Ishikawa (cell line): ENCODE measurements at regions not wholly inside any gene's neighbourhood (a gene's known extent, or its start where the extent isn't known, plus 50 kb on each side); places are given as distances from the start of the nearest gene placed in this dataset.

ENCODE experiments used
- CEBPB ChIP-seq: IDR thresholded peaks from 2 replicates; pipeline ENCODE4 v1.6.1; 2012
- CREB1 ChIP-seq: IDR thresholded peaks from 2 replicates; pipeline ENCODE4 v1.6.1; 2012; ENCODE audit warnings: low read depth
- EGR1 ChIP-seq: IDR thresholded peaks from 2 replicates; pipeline ENCODE4 v1.6.1; 2012
- EP300 ChIP-seq: IDR thresholded peaks from 2 replicates; pipeline ENCODE4 v1.6.1; 2012; ENCODE audit warnings: borderline replicate concordance
- FOXM1 ChIP-seq: IDR thresholded peaks from 2 replicates; pipeline ENCODE4 v1.6.1; 2012; ENCODE audit warnings: low read depth, borderline replicate concordance
- MAX ChIP-seq: IDR thresholded peaks from 2 replicates; pipeline ENCODE4 v1.6.1; 2012
- NFIC ChIP-seq: IDR thresholded peaks from 2 replicates; pipeline ENCODE4 v1.6.1; 2012
- RAD21 ChIP-seq: IDR thresholded peaks from 2 replicates; pipeline ENCODE4 v1.6.1; 2012; ENCODE audit warnings: low read depth
- REST ChIP-seq: IDR thresholded peaks from 2 replicates; pipeline ENCODE4 v1.6.1; 2012; ENCODE audit warnings: low read depth, mild to moderate bottlenecking
- TAF1 ChIP-seq: IDR thresholded peaks from 2 replicates; pipeline ENCODE4 v1.6.1; 2012; ENCODE audit warnings: low read depth, mild to moderate bottlenecking
- TCF12 ChIP-seq: IDR thresholded peaks from 2 replicates; pipeline ENCODE4 v1.6.1; 2012; ENCODE audit warnings: low read depth
- TEAD4 ChIP-seq: IDR thresholded peaks from 2 replicates; pipeline ENCODE4 v1.6.1; 2012
- USF1 ChIP-seq: IDR thresholded peaks from 2 replicates; pipeline ENCODE4 v1.6.1; 2012
- YY1 ChIP-seq: IDR thresholded peaks from 2 replicates; pipeline ENCODE4 v1.6.1; 2012; ENCODE audit warnings: low read depth
- ZBTB7A ChIP-seq: IDR thresholded peaks from 2 replicates; pipeline ENCODE4 v1.6.1; 2012; ENCODE audit warnings: low read depth

GRCh38 chr4:54487491-54487890 is 170.3 kb upstream of the KIT start:
- no peak for TF ChIP-seq RAD21
- TF ChIP-seq CEBPB: no peak
- no peak for TF ChIP-seq USF1
- TF ChIP-seq FOXM1: no peak
- TF ChIP-seq TCF12: no peak
- TF ChIP-seq REST: no peak
- no peak for TF ChIP-seq YY1
- no peak for TF ChIP-seq TAF1
- TF ChIP-seq EP300: no peak
- no peak for TF ChIP-seq MAX
- TF ChIP-seq CREB1: no peak
- no peak for TF ChIP-seq TEAD4
- TF ChIP-seq NFIC: no peak
- TF ChIP-seq EGR1: no peak
- no peak for TF ChIP-seq ZBTB7A

GRCh38 chr4:54493862-54494261 is 163.9 kb upstream of the KIT start:
- TF ChIP-seq EP300 (no peak), TAF1 (no peak), ZBTB7A (no peak), CEBPB (no peak)

GRCh38 chr4:54495091-54495490 is 162.7 kb upstream of the KIT start:
- TF ChIP-seq NFIC (no peak), REST (no peak), RAD21 (no peak), TAF1 (no peak), CREB1 (no peak), TEAD4 (no peak), CEBPB (no peak), YY1 (no peak), EP300 (no peak), EGR1 (no peak), TCF12 (no peak), USF1 (no peak), ZBTB7A (no peak), FOXM1 (no peak), MAX (no peak)

GRCh38 chr4:54495641-54496040 is 162.1 kb upstream of the KIT start:
- TF ChIP-seq RAD21 (no peak), USF1 (no peak), ZBTB7A (no peak)

- TF ChIP-seq ZBTB7A: no peak
- TF ChIP-seq REST: no peak
- no peak for TF ChIP-seq YY1
- TF ChIP-seq TCF12: no peak
- no peak for TF ChIP-seq EGR1
Observed at GRCh38 chr4:54496412-54496811, 161.3 kb upstream of the KIT start.
